WTC11 (cell line): ENCODE measurements at regions not wholly inside any gene's neighbourhood (a gene's known extent, or its start where the extent isn't known, plus 50 kb on each side); places are given as distances from the start of the nearest gene placed in this dataset.
A peak's percentile ranks its signal among the peaks of the same experiment; 100 is the strongest.

ENCODE experiments used
- ATAC-seq: fragments of 200-7000 bp; cut with Tn5 transposase; 2 replicates; pipeline ENCODE4 v1.10.0; 2021; ENCODE audit warnings: mild to moderate bottlenecking, moderate library complexity
- CTCF ChIA-PET: fragments of 300-600 bp; sonication (Branson Sonifier 250); formaldehyde crosslinking; loops from one replicate; lab custom pipeline; 2021; ENCODE audit warnings: antibody characterized with exemption; lab: Charles Lee
- POLR2A ChIA-PET: fragments of 350-600 bp; sonication (Branson Sonifier 250); formaldehyde crosslinking; loops from one replicate; lab custom pipeline; 2021; ENCODE audit warnings: antibody characterized with exemption; lab: Charles Lee
- DNase-seq: peaks from one replicate; pipeline ENCODE4 v3.0.0; 2021; ENCODE audit warnings: low spot score
- H3K27ac Mint-ChIP-seq: 2 replicates; pipeline ENCODE4 v1.8.0; 2021; ENCODE audit warnings: mixed read lengths
- H3K27me3 Mint-ChIP-seq: 2 replicates; pipeline ENCODE4 v1.8.0; 2021; ENCODE audit warnings: low read depth, mild to moderate bottlenecking, moderate library complexity, mixed read lengths
- H3K36me3 Mint-ChIP-seq: 2 replicates; pipeline ENCODE4 v1.8.0; 2021; ENCODE audit warnings: mixed read lengths
- H3K4me1 Mint-ChIP-seq: 2 replicates; pipeline ENCODE4 v1.8.0; 2022; ENCODE audit warnings: mixed read lengths
- H3K4me3 Mint-ChIP-seq: 2 replicates; pipeline ENCODE4 v1.8.0; 2021; ENCODE audit warnings: mild to moderate bottlenecking, moderate library complexity, mixed read lengths
- H3K9me3 Mint-ChIP-seq: 2 replicates; pipeline ENCODE4 v1.8.0; 2021; ENCODE audit warnings: mixed read lengths
- ARID4B ChIP-seq: sonication (generic); formaldehyde crosslinking; IDR thresholded peaks from 2 replicates; pipeline ENCODE4 v1.8.0; 2023; ENCODE audit warnings: missing genetic modification reagents, mild to moderate bottlenecking, borderline replicate concordance
- CREB1 ChIP-seq: sonication (generic); formaldehyde crosslinking; IDR thresholded peaks from 2 replicates; pipeline ENCODE4 v1.8.0; 2023; ENCODE audit warnings: mild to moderate bottlenecking, missing genetic modification reagents
- CTCF ChIP-seq: fragments of 200-600 bp; IDR thresholded peaks from 2 replicates; pipeline ENCODE4 v1.8.0; 2022; ENCODE audit warnings: antibody characterized with exemption
- FOXK1 ChIP-seq: sonication (generic); formaldehyde crosslinking; IDR thresholded peaks from 2 replicates; pipeline ENCODE4 v1.8.0; 2022; ENCODE audit warnings: mild to moderate bottlenecking, moderate library complexity, missing genetic modification reagents
- IRF1 ChIP-seq: sonication (generic); formaldehyde crosslinking; IDR thresholded peaks from 2 replicates; pipeline ENCODE4 v1.8.0; 2023; ENCODE audit warnings: missing genetic modification reagents
- NFYB ChIP-seq: sonication (generic); formaldehyde crosslinking; conservative IDR thresholded peaks from 2 replicates; pipeline ENCODE4 v1.8.0; 2022; ENCODE audit warnings: low read depth, missing genetic modification reagents
- SP1 ChIP-seq: sonication (generic); formaldehyde crosslinking; conservative IDR thresholded peaks from 2 replicates; pipeline ENCODE4 v1.8.1; 2022; ENCODE audit warnings: missing genetic modification reagents
- ZNF232 ChIP-seq: sonication (generic); formaldehyde crosslinking; IDR thresholded peaks from 2 replicates; pipeline ENCODE4 v1.8.0; 2022; ENCODE audit warnings: mild to moderate bottlenecking, missing genetic modification reagents
- ZNF263 ChIP-seq: sonication (generic); formaldehyde crosslinking; IDR thresholded peaks from 2 replicates; pipeline ENCODE4 v1.8.1; 2022; ENCODE audit warnings: low read depth, mild to moderate bottlenecking, moderate library complexity, missing genetic modification reagents
- ZNF416 ChIP-seq: fragments of 250-450 bp; sonication (Bioruptor Pico); IDR thresholded peaks from 2 replicates; pipeline ENCODE4 v1.9.0; 2021; ENCODE audit warnings: mild to moderate bottlenecking, inconsistent platforms
- ZNF512 ChIP-seq: sonication (generic); formaldehyde crosslinking; IDR thresholded peaks from 2 replicates; pipeline ENCODE4 v1.8.1; 2022; ENCODE audit warnings: missing genetic modification reagents, borderline replicate concordance
- ZNF671 ChIP-seq: fragments of 250-450 bp; sonication (Bioruptor Pico); IDR thresholded peaks from 2 replicates; pipeline ENCODE4 v1.8.0; 2021; ENCODE audit warnings: mild to moderate bottlenecking

GRCh38 chr14:51552275-51552674 is 99.4 kb upstream of the FRMD6 start:
- TF ChIP-seq SP1, result no peak
- 0 out of 2 replicates have a peak, but pooled peaks have one; percentile 12 for TF ChIP-seq CTCF
- TF ChIP-seq CREB1 (CRISPR knock-in tag), result no peak
- DNase-seq, result peak; percentile 19
- H3K36me3 Mint-ChIP-seq, result no peaks in the 10 kb centered on the region
- no peak overlapping the region for H3K4me3 Mint-ChIP-seq
- H3K27me3 Mint-ChIP-seq, result no peaks in the 10 kb centered on the region
- no peak overlapping the region for H3K27ac Mint-ChIP-seq
- no peaks in the 10 kb centered on the region for H3K9me3 Mint-ChIP-seq
- peak; percentile 70 for ATAC-seq
- POLR2A ChIA-PET, result no interaction called here
- CTCF ChIA-PET, result interaction anchor here (1.1 to 1.7 kb wide), 3 partner anchors 11 to 228 kb away, joined by 3 to 4 read pairs (median 4); partner anchors contain the start of gene FRMD6
- no peaks in the 10 kb centered on the region for H3K4me1 Mint-ChIP-seq

GRCh38 chr14:51552768-51553404 is 98.8 kb upstream of the FRMD6 start:
- H3K4me3 Mint-ChIP-seq, result no peak overlapping the region
- H3K27ac Mint-ChIP-seq, result no peak overlapping the region
- no peaks in the 10 kb centered on the region for H3K9me3 Mint-ChIP-seq
- ATAC-seq, result no peak
- TF ChIP-seq ZNF232 (CRISPR knock-in tag) (no peak), ZNF671 (CRISPR knock-in tag) (no peak), FOXK1 (no peak), ZNF263 (no peak), ZNF416 (CRISPR knock-in tag) (no peak), ZNF512 (CRISPR knock-in tag) (no peak), IRF1 (CRISPR knock-in tag) (no peak), ARID4B (no peak), NFYB (CRISPR knock-in tag) (no peak)
- H3K27me3 Mint-ChIP-seq, result no peaks in the 10 kb centered on the region
- no peaks in the 10 kb centered on the region for H3K36me3 Mint-ChIP-seq
- no peaks in the 10 kb centered on the region for H3K4me1 Mint-ChIP-seq
- CTCF ChIA-PET, result interaction anchor here (1.1 to 1.7 kb wide), 3 partner anchors 11 to 227 kb away, joined by 3 to 4 read pairs (median 4); partner anchors contain the start of gene FRMD6
- POLR2A ChIA-PET, result no interaction called here
- no peak for DNase-seq

GRCh38 chr14:51554339-51554920 is 97.3 kb upstream of the FRMD6 start:
- POLR2A ChIA-PET, result interaction anchor here (0.6 kb wide), 1 partner anchor 96 kb away, joined by 5 read pairs; no protein-coding TSS in a partner anchor
- H3K27ac Mint-ChIP-seq, result no peak overlapping the region
- no peaks in the 10 kb centered on the region for H3K4me1 Mint-ChIP-seq
- no peaks in the 10 kb centered on the region for H3K9me3 Mint-ChIP-seq
- CTCF ChIA-PET, result interaction anchor here (1.2 to 1.7 kb wide), 3 partner anchors 97 to 271 kb away, joined by 3 to 4 read pairs (median 4); partner anchors contain the start of gene FRMD6
- H3K36me3 Mint-ChIP-seq, result no peaks in the 10 kb centered on the region
- no peak for TF ChIP-seq ZNF416 (CRISPR knock-in tag)
- DNase-seq, result no peak
- no peak for ATAC-seq
- no peaks in the 10 kb centered on the region for H3K27me3 Mint-ChIP-seq
- H3K4me3 Mint-ChIP-seq, result no peak overlapping the region
